ENCODE measurements at regions not wholly inside any gene's neighbourhood (a gene's known extent, or its start where the extent isn't known, plus 50 kb on each side); places are given as distances from the start of the nearest gene placed in this dataset.

DNA sequence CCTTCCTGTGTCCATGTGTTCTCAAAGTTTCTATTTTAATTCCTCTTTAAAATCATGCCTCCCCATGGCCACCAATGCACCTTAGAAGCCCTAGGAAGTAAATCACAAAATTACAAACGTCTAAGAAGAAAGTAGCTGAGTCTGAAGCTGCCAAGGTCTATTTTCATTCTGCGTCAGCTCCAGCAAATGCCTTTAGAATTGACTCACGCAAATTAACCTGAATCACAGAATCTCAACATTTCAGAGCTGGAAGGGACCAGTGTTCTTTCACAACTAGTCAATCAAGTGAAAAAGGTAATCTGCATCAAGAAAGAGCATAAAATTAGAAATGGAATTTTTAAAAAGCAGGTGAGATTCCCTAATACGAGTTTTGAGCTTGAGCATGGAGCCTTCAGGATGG is 1017.6 kb downstream of the SORCS3 start:
- no peak overlapping the region for H3K4me3 ChIP-seq (ENCODE audit: low read depth, low read length)
- TF ChIP-seq, protein P1, sequence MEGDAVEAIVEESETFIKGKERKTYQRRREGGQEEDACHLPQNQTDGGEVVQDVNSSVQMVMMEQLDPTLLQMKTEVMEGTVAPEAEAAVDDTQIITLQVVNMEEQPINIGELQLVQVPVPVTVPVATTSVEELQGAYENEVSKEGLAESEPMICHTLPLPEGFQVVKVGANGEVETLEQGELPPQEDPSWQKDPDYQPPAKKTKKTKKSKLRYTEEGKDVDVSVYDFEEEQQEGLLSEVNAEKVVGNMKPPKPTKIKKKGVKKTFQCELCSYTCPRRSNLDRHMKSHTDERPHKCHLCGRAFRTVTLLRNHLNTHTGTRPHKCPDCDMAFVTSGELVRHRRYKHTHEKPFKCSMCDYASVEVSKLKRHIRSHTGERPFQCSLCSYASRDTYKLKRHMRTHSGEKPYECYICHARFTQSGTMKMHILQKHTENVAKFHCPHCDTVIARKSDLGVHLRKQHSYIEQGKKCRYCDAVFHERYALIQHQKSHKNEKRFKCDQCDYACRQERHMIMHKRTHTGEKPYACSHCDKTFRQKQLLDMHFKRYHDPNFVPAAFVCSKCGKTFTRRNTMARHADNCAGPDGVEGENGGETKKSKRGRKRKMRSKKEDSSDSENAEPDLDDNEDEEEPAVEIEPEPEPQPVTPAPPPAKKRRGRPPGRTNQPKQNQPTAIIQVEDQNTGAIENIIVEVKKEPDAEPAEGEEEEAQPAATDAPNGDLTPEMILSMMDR (IDR thresholded peaks at IDR 0.05; ENCODE audit: borderline replicate concordance, insufficient read depth, low read depth, low read length) = no peak

DNA sequence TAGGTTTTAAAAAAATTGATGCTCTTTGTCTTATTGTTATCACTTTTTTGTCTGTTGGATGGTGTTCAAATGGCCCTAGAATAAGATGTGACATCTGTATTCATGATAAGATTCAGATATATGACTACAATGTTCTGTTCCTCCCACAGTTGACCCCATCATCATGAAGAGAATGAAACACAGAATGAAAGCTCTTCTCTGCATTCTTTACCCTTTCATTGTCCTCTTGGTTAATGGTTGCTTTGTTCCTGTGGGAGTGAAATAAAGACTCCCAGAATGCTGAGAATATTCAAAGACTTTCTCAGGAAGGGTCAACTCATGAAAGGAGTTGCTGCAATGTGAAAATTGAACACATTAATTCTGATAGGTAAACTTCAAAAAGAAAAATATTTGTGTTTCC is 1015.8 kb downstream of the SORCS3 start:
- TF ChIP-seq, protein P1 (IDR thresholded peaks at IDR 0.05; ENCODE audit: borderline replicate concordance, insufficient read depth, low read depth, low read length) = no peak
- H3K4me3 ChIP-seq (ENCODE audit: low read depth, low read length) = no peak overlapping the region

DNA sequence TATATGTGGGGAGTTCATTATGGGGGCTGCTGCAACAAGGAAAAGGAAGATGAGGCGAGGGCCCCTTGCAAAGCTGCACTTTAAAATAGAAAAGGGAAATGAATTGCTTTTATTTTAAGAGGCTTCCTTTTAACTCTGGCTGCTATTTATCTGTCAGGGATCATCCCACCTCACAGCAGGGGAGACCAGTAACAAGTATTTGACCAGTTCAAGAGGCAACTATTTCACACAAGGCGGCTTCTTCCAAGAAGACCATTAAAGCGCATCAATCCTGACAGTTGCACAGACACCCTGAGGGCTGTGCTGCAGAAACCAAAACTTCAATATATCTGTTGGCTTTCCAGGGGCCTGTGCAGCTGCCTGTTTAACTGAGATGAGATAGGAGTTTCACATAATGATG is 1009.2 kb downstream of the SORCS3 start:
- TF ChIP-seq, protein P1 (IDR thresholded peaks at IDR 0.05; ENCODE audit: borderline replicate concordance, insufficient read depth, low read depth, low read length) = no peak
- H3K4me3 ChIP-seq (ENCODE audit: low read depth, low read length) = no peak overlapping the region

DNA sequence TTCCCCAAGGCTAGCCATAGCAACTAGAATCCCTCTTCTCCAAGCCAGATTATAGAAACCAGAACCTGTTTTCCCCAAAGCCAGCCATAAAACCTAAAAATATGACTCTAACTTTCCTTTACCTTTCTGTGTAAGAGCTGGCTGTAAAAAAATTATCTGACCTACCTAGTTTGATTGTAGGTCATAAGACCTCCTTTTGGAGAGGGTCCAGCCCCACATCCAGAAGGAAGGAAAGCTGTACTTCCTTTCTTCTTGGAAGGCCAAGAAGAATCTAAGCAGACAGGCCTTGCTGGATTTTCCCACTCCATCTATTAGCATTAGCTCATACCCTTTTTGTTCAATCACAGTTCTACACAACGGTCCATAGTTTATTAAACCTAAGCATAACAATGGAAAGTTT is 1006.3 kb downstream of the SORCS3 start:
- TF ChIP-seq, protein P1 (IDR thresholded peaks at IDR 0.05; ENCODE audit: borderline replicate concordance, insufficient read depth, low read depth, low read length) = no peak

DNA sequence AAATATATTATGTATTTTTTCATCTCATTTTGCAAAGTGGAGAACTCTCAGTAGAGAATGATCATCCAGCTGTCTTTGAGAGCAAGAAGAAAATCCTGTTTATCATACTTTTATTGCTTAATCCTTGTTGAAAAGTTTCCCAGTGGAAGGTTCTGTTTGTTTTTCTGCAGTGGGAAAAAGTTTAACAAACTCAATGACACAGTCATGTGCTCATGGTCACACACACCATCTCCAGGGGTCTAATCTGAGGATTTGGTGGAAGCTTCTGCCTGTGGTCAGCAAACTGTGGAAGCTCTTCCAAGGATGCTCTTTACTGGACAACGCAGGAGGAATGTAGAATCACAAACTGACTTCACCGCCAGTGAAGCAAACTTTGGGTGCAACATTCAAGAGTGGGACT is 1003.9 kb downstream of the SORCS3 start:
- TF ChIP-seq, protein P1 (IDR thresholded peaks at IDR 0.05; ENCODE audit: borderline replicate concordance, insufficient read depth, low read depth, low read length) = no peak
- no peak overlapping the region for H3K4me3 ChIP-seq (ENCODE audit: low read depth, low read length)

More for the DNA sequence above, 1006.3 kb downstream of the SORCS3 start:
- H3K4me3 ChIP-seq (ENCODE audit: low read depth, low read length) = no peak overlapping the region

DNA sequence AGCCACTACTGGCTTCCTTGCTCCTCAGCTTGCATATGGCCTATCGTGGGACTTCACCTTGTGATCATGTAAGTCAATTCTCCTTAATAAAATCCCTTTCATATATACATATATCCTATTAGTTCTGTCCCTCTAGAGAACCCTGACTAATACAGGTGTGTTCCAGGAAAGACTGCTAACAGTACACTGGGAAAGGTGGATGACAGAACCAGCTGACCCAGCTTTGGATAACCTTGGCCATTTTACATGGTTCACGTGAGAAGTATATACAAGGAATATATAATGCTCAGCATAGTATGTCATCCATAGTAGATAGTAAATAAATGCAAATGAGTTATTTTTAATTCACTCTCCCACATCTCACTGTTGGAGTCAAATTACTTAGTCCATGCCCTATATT is 1003.5 kb downstream of the SORCS3 start:
- H3K4me3 ChIP-seq (ENCODE audit: low read depth, low read length) = no peak overlapping the region
- TF ChIP-seq, protein P1 (IDR thresholded peaks at IDR 0.05; ENCODE audit: borderline replicate concordance, insufficient read depth, low read depth, low read length) = no peak

GRCh38 chr10:105644091-105644490 is 1003.0 kb downstream of the SORCS3 start:
- H3K4me3 ChIP-seq (ENCODE audit: low read depth, low read length) = no peak overlapping the region
- TF ChIP-seq, protein P1 (IDR thresholded peaks at IDR 0.05; ENCODE audit: borderline replicate concordance, insufficient read depth, low read depth, low read length) = no peak

Data from GM12875 (cell line).